ENCODE measurements at regions not wholly inside any gene's neighbourhood (a gene's known extent, or its start where the extent isn't known, plus 50 kb on each side); places are given as distances from the start of the nearest gene placed in this dataset.

- DNase-seq = no peak
These were observed 363.8 kb upstream of the TNC start for GRCh38 chr9:115481769-115482168.

GRCh38 chr9:115482747-115483146 is 364.8 kb upstream of the TNC start:
- DNase-seq = no peak

- no peak for DNase-seq
These were observed 374.9 kb upstream of the TNC start for GRCh38 chr9:115492869-115493268.

GRCh38 chr9:115494393-115494792 is 376.4 kb upstream of the TNC start:
- no peak for DNase-seq

GRCh38 chr9:115495052-115495635 is 377.2 kb upstream of the TNC start:
- no peak for DNase-seq

DNA sequence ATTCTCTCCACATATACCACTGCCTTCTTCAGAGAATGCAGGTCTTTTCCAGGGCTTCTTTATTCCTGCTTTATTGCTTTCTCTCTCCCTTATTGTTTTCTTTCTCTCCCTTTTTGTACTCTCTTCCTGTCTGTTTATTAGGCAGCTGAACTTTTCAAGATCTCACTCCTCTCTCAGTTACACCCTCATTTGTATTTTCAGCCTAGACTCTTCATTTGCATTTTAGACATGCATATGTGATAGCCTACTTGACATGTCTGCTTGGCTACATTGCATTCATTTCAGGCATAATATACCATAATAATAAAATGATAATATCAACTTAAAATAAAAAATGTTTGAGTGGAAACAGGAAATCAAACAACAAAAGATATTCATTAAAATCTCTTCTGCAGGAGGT is 377.9 kb upstream of the TNC start:
- DNase-seq = no peak

GRCh38 chr9:115498303-115498702 is 380.3 kb upstream of the TNC start:
- DNase-seq = no peak

DNA sequence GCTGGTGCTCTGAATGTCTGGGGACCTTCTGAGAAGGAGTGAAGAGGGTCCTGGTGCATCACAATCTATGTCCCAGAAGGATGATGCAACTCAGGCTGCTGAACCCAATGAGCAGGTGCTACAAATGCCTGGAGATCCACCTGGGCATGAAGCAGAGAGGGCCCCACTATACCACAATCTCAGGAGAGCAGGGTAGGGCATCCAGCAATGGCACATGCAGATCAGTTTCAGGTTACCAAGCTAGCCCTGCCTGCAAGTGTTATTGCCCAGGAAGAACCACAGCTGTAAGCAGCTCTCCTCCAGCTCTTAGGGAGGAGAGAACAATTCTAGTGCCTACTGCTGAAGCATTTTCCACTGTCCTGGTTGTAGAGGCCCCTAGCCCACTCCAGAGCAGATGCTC is 389.2 kb upstream of the TNC start:
- DNase-seq = no peak

DNA sequence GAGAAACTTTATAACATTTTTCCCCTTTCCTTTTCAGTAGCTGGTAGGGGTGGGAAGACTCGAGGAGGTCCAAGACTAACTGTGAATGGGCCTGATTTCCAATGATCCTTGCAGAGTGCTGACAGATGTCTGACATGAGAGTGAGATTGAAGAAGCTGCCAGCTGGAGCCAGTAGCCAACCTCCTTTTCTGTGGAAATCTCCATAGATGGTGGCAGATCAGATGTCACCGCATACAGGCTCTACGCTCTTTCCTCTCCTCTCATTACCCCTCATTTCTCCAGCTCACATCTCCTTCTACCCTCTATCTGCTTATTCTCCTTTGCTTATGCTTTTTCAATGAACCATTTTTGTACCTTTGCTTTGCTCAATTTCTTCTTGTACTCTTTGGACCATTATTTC is 395.2 kb upstream of the TNC start:
- DNase-seq = no peak

- DNase-seq = no peak
These were observed 396.5 kb upstream of the TNC start for GRCh38 chr9:115514454-115514853.

DNA sequence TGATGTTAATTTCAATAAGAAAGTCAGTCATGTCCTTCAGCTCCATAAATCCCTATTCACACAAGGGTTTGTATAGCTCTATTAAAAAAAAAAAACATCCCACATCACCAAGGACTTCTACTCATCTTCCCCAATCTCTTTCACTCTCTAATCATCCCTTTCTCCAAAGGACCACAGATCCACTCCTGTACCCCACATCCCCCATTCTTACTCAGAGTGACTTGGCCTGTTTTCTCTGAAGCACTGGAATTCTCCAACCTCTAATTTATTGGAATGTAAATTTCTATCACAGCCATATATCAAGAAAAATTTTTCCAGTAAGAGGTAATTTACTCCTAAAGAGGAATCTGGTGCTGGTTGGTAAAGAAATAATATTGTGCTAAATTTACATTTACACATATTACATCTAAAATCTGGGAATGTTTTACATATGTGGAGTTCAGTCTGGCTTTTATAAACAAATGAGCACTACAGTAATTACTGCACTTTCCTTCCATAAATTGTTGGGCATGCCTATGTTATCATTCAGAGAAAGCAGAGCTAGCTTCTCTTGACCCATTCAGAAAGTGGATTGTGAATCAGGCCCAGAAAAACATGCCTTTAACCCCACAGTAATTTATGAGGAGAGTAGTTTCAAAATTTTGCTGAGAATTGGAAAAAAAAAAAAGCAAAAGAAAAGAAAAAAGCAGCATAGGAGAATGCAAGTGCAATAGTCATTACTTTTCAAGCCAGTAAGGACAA is 399.5 kb upstream of the TNC start:
- DNase-seq = no peak

DNA sequence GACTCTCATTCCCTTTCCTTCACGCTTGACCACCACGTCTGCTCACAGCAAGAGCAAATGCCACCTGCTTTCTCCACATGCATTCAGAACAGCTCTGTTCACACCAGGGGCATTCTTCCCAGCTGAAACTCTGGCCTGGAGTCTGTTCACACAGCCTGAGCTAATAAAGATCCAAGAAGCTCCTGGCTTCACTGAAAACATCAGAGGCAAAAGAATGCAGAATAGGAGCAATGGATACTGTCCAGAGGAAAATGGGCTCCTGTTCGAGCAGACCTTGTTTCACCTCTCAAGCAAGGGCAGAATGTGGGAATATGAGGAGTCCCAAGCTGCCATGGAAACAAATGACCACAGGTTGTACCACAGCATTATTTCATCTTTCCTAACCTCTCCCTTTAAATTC is 402.7 kb upstream of the TNC start:
- no peak for DNase-seq

GRCh38 chr9:115522912-115523311 is 405.0 kb upstream of the TNC start:
- no peak for DNase-seq

DNA sequence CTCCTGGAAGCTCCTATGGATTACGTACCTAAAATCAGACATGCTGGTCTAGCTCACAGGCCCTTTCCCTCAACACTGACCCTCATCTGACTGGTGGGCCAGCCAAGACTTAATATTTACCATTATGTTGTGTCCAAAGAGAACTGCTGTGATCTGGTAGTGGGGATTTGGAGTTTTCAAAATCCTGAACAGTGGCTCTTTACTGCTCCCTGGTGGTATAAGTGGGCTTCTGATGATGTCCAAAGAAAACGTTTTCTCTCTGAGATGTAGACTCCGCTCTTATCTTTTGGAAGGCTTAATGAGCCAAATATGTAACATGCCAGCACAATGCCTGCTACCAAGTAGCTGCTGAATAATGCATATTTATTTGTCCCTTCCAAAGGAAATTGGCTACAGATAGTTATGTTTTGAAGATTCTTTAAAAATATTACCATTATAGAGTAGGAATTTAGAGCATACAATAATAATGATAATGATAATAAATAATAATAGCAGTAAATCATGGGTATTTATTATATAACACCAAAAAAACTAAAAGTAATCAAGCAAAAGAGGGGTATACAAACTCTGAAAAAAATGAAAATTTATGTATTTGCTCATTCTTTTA is 406.6 kb upstream of the TNC start:
- peak; percentile 47 for DNase-seq

DNA sequence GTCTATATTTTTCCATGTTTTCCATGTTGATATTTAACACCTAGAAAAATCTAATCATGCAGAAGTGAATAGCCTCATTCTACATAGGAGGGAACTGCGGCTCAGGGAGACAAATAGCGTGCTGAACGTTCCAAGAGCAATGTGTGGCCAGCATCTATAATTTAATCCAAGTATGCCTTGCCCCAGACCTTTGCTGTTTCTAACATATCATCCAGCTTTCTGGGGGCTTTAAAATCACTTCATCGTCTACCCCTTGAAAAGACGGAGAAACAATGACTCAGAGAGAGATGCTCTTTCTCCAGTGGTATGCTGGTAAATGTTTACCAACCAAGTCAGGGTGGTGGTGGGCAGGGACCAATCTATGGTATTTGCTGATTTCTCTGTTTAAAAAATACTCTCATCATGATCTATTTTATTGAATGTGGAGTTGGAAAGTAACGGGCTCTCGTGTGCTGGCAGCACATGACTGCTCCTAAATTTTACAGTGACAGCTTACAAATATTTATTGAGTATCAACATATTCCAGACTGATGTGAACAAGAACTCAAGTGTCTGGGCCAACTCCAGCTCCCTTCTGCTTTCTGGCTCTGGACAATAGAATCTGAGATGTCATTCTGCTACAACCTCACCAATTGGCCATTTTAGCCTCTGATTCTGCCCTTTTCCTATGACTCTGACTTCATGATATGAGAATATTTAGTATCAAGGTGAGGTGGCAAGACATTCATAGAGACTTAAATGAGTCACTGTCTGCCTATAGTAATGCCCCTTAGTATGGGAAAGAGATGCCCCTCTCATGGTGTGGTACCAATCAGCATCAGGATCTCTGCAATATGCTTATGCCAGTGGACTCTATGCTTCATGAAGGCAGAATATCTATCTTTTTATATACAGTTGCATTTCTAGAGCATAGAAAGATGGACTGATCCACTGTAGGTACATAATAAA is 407.4 kb upstream of the TNC start:
- no peak for DNase-seq

GRCh38 chr9:115531410-115532125 is 413.6 kb upstream of the TNC start:
- no peak for DNase-seq

DNA sequence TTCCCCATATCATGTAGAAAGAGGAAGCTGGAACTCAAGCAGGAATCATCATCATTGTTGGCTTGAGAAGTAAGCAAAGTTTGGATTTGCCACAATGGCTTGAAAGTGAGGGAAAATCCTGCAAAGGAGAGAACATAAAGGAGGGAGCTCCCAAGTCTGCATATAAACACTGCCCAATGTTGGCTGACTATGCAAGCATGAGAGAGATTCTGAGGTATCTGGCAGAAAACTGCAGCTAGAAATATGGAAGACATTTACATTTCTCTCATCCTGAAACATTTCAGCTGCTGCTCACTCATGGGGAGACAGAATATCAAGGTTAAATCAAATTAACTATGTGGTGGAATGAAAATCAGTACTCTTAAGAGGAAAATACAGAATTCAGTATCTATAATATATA is 415.6 kb upstream of the TNC start:
- DNase-seq = no peak

GRCh38 chr9:115540091-115540490 is 422.1 kb upstream of the TNC start:
- DNase-seq = no peak

- DNase-seq = no peak
These were observed 425.6 kb upstream of the TNC start for GRCh38 chr9:115543511-115543910.

GRCh38 chr9:115548609-115549260 is 430.8 kb upstream of the TNC start:
- no peak for DNase-seq

DNA sequence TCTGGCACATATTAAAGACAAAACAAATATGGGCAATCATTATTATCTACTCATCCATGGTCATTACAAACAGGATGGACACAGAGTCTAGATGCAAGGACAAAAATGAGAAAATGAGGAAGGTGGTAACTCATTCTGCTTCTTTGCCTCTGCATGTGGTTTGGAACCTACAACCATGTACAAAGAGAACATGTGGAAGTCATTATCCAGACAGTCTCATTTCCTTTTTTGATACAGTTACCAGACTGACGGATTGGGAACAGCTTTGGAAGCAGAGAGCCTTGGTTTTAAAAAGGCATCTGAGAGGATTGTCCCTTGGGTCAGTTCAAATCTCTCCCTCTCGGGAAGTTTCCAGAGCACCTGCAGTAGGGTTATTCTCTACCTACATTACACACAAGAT is 433.4 kb upstream of the TNC start:
- no peak for DNase-seq

All from COR-L47 (cell line).